Islet precursor cell (in vitro differentiated cells): ENCODE measurements at regions not wholly inside any gene's neighbourhood (a gene's known extent, or its start where the extent isn't known, plus 50 kb on each side); places are given as distances from the start of the nearest gene placed in this dataset.
"Not testable (repeated sequence)": the region's sequence is repeated elsewhere in the genome, so short reads cannot be mapped to it uniquely, and the experiment has no call there.

Experiments used
- DNase-seq: peaks from one replicate; pipeline ENCODE4 v3.0.0-alpha.2; 2018

- peak; percentile 86 for DNase-seq
Measured at GRCh38 chr6:170006900-170007467, 255.6 kb downstream of the ERMARD start.

DNA sequence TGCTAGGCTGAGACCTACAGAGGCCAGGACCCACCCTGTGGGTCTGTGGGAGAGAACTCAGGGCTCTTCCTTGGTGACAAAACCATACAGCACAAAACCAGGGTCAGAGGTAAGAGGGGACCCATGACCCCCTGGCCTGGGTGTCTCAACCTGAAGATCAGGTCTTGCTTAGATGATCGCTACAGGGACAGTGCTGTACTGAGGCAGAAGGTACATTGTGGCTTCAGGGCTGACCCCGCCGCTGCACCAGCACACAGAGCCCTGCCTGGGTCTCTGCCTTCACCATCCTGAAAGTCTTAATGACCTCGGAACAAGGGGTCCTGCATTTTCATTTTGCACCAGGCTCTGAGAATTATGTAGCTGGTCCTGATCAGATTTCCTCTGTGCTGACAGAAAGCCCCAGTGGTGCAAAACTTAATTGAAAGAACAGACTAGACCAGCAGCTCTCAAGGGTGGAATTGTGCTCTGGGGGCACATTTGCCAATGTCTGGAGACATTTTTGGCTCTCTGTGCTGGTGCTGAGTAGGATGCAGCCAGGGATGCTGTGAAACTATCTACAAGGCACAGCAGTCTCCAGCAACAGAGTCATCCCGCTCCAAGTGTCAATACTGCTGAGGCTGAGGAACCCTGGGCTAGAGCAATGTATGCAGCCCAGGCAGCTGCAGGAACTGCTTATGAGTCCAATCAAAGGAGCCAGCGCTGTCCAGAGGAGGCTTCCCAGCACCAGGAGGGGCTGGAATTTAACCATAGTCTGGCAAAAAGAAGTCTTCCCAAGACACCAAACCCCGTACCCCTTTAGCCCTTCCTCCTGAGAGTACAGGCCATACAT lies 254.9 kb downstream of the ERMARD start:
- DNase-seq: peak; percentile 53

DNA sequence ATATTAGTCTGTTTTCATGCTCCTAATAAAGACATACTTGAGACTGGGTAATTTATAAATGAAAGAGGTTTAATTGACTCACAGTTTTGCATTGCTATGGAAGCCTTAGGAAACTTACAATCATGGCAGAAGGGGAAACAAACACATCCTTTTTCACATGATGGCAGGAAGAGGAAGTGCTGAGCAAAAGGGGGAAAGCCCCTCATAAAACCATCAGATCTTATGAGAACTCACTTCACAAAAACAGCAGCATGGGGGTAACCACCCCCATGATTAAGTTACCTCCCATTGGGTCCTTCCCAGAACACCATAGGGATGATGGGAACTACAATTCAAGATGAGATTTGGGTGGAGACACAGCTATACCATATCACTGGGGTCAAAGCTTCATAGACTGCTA lies 254.2 kb downstream of the ERMARD start:
- no peak for DNase-seq

DNA sequence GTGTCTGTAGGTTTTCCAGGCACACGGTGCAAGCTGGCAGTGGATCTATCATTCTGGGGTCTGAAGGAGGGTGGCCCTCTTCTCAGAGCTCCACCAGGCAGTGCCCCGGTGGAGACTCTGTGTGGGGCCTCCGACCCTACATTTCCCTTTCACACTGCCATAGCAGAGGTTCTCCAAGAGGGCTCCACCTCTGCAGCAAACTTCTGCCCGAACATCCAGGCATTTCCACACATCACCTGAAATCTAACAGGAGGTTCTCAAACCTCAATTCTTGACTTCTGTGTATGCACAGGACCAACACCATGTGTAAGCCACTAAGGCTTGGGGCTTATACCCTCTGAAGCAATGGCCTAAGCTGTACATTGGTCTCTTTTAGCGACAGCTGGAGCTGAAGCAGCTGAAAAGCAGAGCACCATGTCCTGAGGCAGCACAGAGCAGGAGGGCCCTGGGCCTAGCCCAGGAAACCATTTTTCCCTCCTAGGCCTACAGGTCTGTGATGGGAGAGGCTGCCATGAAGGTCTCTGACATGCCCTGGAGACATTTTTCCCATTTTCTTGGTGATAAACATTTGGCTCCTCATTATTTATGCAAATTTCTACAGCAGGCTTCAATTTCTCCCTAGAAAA lies 253.3 kb downstream of the ERMARD start:
- DNase-seq: peak; percentile 20

DNA sequence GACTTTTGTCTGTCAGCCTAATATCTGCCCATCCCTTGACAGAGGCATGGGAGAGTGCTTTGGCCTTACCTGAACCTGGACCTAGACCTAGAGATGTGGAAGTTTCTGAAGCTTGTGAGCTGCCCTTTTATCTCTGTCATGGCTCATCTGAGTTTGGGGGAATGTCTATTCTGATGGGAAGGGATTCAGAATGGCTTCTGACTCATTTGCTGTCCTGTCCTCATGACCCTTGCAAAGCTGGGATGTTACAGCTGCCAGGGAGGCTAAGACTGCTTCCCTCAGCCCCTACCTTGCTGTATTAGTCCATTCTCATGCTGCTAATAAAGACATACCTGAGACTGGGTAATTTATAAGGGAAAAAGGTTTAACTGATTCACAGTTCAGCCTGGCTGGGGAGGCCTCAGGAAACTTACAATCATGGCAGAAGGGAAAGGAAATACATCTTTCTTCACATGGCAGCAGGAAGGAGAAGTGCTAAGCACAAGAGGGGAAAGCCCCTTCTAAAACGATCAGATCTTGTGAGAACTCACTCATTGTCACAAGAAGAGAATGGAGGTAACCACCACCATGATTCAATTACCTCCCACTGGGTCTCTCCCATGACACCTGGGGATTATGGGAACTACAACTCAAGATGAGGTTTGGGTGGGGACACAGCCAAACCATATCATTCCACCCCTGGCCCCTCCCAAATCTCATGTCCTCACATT lies 252.2 kb downstream of the ERMARD start:
- DNase-seq: peak; percentile 4

DNA sequence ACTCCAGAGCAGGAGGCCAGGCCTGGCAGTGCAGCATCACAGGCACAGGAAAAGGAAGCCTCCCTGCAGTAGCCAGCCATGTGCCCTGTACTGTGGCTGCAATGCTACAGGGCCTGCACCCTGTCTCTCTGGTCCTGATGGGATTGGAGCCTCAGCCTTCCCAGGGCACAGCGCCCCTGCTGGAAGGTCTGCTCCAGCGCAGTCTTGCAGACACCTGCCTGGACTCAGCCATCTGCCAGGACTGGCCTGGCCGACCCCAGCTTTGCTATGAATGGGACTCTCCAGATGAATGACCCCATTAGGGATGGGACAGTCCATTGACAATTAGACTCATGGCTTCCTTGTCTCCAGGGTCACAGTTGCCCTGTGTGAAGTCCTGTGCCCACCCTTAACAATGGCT lies 251.6 kb downstream of the ERMARD start:
- DNase-seq: peak; percentile 16

- not testable (repeated sequence) for DNase-seq
Measured at GRCh38 chr6:170001782-170002181, 250.4 kb downstream of the ERMARD start.

DNA sequence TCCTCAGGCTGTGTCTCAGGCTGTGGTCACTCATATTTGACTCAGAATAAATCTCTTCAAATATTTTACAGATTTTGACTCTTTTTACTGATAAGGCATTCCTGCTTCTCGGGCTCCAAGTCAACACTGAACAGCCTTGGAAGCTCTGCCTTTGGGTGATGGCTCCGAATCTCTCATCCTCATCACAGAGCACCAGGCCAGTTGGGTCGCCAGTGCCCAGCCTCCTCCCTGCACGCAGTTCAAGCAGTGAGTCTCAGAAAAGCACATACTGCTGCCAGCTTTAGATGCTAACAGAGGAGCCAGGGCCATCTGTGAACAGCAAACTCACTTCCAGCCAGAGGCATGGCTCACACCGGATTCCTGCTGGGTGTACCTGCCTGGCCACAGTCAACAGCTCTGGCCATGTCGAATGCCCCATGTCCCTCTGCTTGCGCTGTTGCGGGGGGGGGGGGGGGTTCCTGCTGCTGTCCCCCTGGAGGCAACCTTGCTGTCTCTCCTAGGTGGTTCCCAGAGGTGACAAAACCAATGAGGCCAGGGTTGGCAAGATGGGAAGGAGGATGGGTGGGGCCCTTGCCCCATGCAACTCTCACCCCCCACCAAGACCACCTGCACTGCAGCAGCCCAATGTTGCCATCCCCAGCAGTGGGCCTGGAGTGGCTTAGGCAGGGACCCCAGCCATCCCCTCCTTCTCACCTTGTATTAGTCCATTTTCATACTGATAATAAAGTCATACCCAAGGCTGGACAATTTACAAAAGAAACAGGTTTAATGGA lies 248.8 kb downstream of the ERMARD start:
- DNase-seq: peak; percentile 28

GRCh38 chr6:169999367-169999766 lies 247.9 kb downstream of the ERMARD start:
- DNase-seq: peak; percentile 6

GRCh38 chr6:169998457-169998856 lies 247.0 kb downstream of the ERMARD start:
- DNase-seq: peak; percentile 46

DNA sequence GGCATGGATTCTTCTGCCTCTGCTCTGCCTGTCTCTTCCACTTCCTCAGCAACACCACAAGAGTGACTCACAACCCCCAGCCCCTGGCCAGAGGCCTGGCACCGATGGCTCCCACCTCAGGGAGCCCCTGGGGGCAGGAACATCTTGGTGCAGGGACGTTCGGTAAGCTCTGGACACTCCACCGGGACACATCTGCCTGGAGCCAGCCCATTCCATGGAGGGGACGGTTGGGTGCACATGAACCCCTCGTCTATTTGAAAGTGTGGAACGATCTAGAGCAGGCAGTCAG lies 246.5 kb downstream of the ERMARD start:
- DNase-seq: peak; percentile 65

DNA sequence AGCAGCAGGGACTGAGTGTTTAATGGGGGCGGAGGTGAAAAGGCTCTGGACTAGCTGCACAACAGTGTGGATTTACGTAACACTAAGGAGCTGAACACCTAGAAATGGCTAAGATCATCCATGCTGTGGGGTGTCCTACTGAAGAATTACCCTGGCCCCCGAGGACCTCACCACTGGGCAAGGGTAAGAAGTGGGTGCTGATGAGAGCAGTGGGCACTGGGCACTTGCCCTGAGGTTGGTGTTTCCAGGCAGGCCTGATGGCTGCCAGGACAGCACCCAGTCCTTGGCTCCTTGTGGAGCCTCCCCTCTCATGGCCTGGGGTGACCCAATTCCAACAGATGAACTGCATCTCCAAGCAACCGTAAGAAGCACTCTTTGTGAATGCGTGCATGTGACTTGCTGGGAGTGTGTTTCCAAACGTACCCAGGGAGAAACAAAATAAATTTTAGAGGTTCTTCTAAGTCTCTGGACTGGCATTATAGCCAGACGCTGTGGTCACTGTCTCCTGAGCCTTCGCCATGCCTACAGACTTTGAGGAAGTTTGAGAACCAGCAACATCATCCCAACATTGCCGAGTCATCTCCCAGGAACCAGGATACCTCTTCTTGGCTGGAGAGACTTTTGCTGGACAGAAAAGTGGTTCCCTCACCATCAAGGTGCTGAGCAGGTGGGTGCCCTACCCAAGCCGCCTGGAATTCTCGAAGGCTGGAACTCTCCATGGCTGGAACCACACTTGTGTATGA lies 245.9 kb downstream of the ERMARD start:
- DNase-seq: peak; percentile 24

DNA sequence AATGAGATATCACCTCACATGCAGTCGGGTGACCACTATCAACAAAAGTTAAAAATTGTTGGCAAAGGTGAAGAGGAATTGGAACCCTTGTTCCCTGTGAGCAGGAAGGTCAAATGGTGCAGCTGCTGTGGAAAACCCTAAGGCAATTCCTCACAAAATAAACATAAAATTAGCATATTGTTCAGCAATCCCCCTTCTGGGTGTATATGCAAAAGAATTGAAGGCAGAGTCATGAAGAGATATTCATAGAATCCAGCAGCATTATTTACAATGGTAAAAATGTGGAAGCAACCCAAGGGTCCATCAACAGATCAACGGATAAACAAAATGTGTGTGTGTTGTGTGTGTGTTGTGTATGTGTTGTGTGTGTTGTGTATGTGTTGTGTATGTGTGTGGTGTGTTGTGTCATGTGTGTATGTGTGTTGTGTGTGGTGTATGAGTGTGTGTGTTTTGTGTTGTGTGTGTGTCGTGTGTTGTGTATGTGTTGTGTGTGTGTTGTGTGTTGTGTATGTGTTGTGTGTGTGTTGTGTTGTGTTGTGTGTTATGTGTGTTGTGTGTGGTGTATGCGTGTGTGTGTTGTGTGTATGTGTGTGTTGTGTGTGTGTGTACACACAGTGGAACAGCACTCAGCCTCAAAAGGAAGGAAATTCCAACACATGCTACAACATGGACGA lies 245.1 kb downstream of the ERMARD start:
- no peak for DNase-seq

- peak; percentile 29 for DNase-seq
Measured at GRCh38 chr6:169994739-169995138, 243.3 kb downstream of the ERMARD start.

DNA sequence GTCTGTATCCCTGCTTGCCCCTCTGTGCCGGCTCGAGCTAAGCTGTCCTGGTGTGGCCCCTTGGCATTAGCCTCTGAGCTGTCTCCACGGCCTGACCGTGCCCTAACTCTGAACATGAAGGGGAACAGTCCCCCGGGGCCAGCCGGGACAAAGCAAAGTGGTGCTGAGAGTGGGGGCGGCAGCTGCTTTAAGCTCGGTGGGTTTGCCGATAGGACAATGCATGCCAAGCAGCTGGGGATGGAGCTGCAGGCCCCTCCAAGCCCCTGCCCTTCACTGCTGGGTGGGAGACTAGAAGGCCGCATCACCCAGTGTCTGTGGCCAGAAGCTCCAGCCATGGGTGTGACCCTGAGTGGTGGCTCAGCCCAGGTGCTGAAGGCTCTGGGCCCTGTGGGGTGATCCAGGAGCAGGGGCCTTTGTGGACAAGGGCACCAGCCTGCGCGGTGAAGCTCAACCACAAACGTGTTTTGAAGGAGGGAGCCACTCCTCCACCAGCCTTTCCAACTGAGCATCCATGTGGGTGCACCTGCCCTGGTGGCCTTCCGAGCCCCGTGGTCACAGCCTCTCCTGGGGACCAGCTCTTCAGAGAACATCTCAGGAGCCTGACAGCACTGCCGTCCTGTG lies 242.5 kb downstream of the ERMARD start:
- DNase-seq: peak; percentile 47

- DNase-seq: peak; percentile 29
Measured at GRCh38 chr6:169991913-169992312, 240.5 kb downstream of the ERMARD start.

GRCh38 chr6:169991031-169991390 lies 239.6 kb downstream of the ERMARD start:
- peak; percentile 37 for DNase-seq

DNA sequence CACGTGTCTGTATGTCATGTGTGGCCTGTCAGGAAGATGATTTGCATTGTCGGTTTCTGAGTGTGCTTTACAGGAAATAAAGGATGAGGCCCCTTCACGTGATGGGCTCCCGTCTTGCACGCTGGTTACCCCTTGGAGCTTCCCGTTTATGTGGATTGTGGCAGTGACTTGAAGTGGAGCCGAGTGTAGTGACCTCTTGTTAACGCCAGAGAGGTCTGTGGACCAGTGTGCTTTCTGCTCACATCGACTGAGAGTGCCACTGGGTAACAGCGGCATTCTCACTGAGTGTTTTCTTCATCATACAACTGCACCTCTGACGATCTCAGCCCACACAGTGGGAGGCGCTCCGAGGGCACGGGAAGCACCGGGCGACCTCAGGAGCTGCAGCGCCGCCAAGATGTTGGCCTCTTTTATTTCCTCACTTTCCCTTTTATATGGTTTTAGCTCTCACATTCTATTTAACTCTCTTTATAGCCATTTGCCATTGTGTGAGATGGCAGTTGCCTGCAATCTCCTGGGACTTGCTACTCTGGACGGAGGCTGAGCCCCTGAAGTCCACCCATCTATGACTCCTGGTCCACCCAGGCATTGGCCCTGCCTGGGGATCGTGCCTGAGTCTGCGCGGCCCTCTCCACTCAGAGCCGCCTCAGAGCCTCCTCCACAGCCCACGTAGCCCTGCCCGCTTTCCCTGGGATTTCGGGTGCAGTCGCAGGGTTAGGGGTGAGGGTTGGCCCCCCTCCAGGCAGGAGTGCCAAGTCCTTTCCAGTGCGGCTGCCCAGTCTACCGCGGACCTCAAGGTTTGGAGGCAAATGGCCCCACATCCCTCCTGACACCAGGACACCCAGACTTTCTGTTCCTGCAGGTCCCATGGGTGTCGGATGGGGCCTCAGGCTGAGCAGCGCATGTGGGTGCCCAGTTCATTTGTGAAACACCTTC lies 238.9 kb downstream of the ERMARD start:
- DNase-seq: peak; percentile 37

DNA sequence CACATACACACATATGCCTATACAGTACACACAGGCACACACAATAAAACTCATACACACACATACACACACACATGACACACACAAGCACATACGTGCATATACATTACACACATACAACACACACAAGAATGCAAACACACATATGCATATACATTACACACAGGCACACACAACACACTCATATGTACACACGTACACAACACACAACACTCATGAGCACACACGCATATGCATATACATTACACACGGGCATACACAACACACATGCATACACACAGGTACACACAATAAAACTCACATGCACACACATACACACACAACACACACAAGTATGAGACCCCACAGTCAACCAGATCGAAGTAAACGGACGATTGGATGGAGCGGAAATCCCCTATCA lies 238.2 kb downstream of the ERMARD start:
- no peak for DNase-seq
